ENCODE measurements at regions not wholly inside any gene's neighbourhood (a gene's known extent, or its start where the extent isn't known, plus 50 kb on each side); places are given as distances from the start of the nearest gene placed in this dataset.

GRCh38 chr1:113201560-113201959, 128.6 kb downstream of the LRIG2 start:
- TF ChIP-seq, protein P1, sequence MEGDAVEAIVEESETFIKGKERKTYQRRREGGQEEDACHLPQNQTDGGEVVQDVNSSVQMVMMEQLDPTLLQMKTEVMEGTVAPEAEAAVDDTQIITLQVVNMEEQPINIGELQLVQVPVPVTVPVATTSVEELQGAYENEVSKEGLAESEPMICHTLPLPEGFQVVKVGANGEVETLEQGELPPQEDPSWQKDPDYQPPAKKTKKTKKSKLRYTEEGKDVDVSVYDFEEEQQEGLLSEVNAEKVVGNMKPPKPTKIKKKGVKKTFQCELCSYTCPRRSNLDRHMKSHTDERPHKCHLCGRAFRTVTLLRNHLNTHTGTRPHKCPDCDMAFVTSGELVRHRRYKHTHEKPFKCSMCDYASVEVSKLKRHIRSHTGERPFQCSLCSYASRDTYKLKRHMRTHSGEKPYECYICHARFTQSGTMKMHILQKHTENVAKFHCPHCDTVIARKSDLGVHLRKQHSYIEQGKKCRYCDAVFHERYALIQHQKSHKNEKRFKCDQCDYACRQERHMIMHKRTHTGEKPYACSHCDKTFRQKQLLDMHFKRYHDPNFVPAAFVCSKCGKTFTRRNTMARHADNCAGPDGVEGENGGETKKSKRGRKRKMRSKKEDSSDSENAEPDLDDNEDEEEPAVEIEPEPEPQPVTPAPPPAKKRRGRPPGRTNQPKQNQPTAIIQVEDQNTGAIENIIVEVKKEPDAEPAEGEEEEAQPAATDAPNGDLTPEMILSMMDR (conservative IDR thresholded peaks at IDR 0.05; ENCODE audit: low read depth, low read length): no peak
- TF ChIP-seq EZH2 (IDR thresholded peaks at IDR 0.05; ENCODE audit: borderline replicate concordance, low read depth, low read length, poor library complexity, severe bottlenecking): no peak
